HG03103 (cell line): ENCODE measurements at regions not wholly inside any gene's neighbourhood (a gene's known extent, or its start where the extent isn't known, plus 50 kb on each side); places are given as distances from the start of the nearest gene placed in this dataset.
"Not testable (repeated sequence)": the region's sequence is repeated elsewhere in the genome, so short reads cannot be mapped to it uniquely, and the experiment has no call there.

ENCODE experiments used
- ATAC-seq: cut with Tn5 transposase; IDR thresholded peaks from one replicate; pipeline ENCODE4 v1.9.1; 2021; ENCODE audit warnings: low read depth; ENCODE audit not compliant: unreplicated experiment

DNA sequence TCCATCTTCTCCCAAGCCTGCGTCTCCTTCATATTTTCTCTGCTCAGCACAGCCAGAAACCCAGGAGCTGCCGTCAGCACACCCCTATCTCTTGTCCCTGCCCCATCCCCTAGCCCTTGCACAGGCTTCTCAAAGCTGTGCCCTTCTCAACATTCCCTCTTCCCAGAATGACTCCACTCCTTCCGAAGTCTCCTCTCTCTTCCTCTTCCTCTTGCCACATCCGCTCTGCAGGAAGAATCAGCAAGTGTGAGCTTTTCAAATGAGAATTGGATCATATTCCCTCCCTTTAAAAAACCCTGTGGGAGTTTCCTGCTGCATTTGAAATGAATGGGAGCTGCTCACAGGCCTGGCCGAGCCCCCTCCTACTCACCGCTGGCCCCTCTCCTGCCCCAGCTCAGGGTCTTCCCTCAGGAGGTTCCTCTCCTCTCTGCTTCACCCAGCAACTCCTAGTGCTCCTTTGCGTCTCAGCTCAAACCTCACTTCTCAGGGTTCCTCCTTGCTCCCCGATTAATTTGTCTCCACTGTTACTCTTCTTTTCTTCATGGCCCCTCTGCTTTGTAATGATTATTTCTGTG is 528.5 kb upstream of the CCDC196 start:
- ATAC-seq = no peak

DNA sequence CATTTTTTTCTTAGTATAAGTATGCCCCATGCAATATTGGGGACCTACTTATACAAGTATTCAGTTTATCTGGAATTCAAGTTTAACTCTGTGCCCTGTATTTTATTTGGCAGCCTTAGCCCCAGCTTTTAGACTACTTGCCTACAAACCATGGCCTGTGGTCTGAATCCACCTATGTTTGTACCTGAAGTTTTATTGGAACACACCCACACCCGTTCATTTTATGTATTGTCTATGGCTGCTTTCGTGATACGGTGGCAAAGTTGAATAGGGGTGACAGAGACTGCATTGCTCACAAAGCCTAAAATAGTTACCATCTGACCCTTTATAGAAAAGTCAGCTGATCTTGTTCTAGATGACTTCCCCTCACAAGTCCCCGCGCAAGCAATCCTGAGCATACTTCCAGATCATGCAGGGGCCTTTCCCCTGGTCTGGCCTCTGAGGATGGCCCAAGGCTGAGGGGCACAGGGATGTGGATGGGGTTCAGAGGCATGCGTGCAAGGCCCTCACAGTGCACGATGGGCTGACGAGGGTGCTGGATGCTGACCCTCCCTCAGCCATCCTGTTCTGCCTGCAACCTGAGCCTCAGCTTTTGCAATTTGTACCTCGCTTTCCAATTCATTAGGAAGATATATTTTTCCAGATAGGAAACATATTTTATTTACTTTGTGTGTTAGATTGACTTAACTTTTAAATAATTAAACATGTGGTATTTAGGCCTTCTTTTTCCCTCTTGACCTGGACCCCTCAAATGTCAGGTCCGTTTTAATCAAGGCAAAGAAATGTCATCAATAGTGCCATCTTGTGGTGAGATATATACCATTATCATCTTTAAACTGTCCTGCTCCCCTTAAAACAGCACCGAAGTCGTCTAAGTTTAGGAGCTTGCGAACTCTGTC is 527.3 kb upstream of the CCDC196 start:
- ATAC-seq = no peak

DNA sequence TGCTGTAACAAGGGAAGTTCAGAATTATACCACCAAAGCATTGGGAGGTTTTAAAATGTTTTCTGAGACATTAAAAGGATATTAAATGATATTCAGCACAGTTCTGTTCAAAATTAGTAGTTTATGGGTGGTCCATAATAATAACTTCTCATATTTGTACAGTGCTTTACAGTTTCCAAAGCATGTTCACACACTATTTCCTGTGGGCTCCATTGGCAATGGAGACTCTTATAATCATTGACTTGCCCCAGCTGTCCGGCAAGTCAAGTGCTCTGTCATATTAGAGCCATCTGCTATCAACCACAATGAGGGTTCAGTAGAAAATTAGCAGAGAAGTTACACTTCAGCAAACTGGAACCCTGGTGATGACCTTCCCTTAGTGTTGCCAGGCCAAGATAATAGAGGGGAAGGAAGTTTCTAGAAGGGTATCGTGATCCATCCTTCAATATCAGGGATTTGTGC is 526.6 kb upstream of the CCDC196 start:
- no peak for ATAC-seq

DNA sequence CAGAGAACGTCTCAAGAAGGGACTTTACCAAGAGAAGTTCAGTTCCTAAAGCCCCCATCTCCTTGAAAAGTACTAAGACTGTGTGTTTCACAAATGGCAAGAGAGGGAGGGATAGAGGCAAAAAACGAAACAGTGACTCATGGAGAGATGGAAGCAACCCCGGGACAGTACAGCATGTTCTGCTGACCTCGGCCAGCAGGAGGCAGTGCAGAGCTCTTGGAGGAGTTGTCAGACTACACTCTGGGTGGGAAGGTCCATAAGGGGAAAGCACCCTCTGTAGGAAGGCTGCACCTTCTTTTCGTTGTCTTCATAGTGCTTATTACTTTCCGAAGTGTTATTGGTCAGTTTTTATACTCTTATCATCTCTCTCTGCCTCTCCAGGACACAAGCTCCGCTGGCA is 525.2 kb upstream of the CCDC196 start:
- peak; percentile 54 for ATAC-seq

DNA sequence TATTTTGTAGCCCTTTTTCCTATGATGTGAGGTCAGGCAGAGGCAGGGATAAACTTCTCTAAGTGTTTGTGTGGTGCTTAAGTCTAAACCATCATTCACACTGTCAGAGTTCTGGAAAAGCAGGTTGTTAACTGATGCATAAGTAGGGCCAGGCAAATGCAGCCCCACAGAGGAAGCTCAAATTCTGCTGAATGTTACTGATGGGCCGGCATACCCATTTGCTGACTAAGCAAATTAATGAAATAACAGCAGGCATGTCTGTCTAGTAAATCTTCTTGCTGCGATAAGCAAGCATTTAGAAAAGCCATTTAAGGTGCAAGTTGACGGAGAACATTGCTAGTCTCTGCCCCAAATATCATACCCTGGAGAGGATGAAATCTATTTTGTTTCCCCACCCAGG is 523.2 kb upstream of the CCDC196 start:
- no peak for ATAC-seq

DNA sequence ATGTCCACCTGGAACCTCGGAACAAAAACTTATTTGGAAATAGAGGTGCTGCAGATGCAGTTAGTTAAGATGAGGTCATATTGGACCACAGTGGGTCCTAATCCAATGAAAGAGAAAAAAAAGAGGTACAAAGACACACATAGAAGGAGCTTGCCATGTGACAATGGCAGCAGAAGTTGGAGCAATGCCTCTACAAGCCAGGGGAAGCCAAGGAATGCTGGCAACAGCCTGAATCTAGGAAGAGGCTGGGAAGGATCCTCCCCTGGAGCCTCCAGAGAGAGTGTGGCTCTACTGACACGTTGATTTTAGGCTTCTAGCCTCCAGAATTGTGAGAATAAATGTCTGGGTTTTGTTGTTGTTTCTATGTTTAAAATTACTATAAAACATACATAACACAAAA is 521.8 kb upstream of the CCDC196 start:
- ATAC-seq = no peak

DNA sequence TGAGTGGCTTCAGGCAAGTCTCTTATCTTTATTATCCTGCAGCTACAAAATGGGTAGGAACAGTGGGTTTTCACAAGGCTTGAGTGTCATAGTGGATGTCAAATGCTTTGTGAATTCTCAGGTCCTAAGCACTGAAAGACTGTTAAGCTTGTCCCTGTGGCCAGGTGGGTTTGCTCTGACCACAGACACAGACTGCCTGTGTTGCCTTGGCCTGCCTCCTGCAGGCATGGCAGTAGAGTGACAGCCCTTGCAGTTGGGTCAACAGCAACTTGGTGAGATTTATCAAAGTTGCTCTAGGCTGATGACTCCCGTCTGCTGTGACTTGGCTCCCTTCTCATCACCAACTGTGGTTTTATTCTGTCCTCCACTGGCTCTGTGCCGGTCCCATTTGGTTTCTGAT is 520.0 kb upstream of the CCDC196 start:
- no peak for ATAC-seq

DNA sequence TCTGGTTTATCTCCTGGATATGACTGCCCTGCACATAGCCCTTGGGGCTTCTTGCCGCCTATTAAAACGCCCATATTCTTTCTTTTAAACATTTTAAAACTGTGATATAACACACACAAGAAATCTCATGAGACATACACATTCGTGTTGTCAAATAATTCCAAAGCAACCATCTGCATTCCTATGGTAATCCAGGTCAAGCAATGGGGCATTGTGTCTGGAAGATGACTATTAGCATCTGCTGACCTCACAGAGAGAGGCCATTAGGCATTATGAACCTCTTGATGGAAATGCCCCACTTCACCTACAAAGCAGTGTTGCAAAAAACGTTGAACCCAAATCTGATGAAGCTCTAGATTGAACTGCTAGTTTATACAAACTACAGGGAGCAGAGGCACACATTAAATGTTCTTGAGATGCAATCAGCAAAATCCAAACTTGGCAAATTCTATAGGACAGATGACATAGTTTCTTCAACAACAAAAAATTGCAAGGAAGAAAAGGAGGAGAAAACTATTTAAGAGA is 513.8 kb upstream of the CCDC196 start:
- no peak for ATAC-seq

DNA sequence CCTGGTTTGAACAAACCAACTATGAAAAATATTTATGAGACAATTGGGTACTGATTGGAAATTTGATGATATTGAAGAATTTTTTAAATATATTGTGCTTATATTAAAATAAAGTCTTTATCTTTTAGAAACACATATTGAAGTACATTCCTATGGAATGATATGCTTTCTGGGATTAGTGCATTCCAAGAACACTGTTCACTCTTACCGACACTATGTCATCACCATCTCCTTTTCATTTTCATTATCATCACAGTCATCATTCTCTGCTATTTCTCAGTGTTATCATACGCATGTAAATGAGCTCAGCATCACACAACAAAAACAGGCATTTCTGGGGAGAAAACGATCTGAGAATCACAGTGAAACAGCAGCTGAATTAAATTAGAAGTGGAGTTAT is 513.3 kb upstream of the CCDC196 start:
- no peak for ATAC-seq

DNA sequence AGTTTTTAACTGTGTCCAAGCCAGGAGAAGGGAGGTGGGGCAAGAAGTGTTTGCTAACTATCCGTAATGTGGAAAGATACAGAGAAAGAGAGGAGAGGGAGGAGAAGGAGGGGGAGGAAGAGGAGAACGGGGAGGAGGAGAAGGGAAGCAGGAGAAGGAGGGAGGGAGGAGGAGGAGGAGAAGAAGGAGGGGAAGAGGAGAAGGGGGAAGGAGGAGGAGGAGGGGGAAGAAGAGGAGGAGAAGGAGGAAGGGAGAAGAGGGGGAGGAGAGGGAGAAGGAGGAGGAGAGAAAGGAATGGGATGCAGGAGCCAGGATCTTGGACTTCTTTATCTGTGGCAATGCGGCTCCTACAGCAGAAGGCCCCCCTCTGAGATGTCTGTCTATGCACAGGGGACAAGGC is 510.3 kb upstream of the CCDC196 start:
- ATAC-seq = no peak

DNA sequence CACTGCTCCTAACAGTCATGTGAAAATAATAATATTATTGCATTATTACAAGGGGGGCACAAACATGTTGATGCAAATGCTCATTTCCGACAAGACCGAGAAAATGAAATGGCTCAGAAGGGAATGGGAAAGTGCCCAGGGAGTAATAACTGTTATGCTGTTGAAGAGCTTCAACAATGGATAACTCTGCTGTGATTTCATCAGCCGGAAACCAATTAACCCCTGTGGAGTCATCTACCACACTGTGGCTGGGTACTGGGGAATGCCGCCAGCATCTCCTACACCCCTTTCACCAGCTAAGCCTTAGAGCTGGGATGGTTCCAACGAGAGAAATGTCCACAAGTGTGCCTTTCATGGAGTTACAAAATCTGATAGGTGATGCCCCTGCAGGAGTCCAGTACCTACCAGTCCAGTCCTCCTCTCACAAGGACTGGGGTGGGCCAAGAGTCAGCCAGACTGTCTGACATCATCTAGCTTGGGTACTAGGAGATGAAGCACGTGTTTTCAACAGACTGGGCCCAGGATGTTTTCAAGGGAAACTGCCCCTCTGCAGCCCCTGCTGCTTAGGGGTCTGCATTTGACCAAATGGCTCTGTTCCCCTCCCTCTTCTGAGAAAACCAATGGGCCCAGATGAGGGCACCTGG is 509.3 kb upstream of the CCDC196 start:
- ATAC-seq = no peak

DNA sequence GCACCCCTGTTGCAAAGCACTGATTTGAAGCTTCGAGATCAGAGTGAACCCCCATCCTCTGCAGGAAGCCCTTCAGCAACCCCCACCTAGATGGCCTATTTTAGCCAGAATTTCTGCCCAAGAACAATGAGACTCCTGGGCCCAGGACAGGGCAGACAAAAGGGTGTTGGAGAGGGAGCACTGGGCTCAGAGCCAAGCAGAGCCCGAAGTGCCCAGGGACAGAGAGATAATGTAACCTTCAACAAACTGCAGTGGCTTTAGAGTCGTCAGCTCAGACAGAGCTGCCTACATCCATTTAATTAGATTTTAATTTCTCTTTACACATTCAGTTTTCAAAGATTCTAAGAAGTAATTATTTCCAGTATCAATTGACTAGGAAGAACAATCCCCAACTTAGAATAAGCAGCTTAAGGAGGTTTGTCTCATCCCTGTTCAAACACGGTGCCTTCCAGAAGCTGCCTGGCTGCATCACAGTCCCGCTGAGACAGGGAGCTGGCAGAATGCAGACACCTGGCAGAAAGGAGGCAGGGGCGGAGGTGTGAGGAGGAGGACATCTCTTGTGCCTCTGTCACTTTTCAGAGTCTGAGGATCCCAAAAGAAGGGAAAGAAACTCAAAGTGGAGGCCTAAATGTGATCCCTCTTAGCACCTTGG is 504.9 kb upstream of the CCDC196 start:
- no peak for ATAC-seq

DNA sequence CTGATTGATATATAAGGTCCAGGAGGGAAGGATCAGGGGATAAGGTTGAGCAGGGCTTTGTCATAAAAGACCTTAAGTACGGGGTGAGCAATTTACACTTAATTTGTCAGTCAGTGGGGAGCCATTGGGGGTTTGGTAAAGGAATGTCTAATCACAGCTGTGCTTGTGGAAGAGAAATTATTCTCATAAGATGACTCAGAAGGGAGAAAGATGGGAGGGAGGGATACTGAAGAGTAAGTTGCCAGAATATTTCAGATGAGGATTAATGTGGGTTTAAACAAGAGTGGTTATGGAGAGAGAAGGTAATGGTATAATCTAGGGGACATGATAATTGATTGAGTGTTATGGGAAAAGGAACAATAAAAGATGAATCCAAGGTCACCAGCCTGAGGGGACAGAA is 500.1 kb upstream of the CCDC196 start:
- no peak for ATAC-seq

DNA sequence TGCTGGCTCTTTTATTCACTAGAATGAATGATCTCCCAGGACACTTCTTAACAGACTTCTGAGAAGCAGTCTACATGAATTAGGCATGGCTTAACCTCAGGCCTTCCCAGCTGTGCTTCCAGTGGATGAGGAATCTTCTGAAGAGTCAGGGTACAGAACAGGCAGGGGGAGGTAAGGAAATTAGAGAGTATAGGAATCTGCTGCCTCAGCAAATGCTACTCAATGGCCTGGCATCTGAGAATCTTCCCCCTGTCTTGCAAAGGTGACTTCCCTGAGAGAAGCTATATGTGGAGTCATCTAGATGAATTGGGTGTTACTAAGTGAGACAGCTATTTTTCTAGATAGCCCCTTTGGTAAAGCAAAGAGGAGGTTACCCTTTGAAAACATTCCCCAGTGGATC is 496.2 kb upstream of the CCDC196 start:
- ATAC-seq = no peak

DNA sequence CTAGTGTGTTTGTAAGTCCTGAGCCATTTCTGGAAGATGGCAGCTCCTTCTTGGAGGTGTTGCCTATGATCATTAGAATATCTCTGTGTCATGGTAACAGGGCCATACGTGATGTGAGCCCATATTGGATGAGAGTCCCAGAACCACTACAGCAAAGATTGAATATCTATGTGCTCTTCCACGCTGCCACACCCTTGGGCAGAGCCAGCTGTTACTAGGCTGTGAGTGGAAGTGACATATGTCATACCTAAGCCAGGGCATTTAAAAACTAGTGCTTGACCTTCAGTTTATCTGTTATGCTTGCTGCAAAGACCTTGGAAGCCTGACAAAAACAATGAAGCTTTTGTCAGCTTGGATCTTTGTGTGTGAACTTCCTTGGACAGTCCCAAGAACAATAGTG is 495.1 kb upstream of the CCDC196 start:
- no peak for ATAC-seq

DNA sequence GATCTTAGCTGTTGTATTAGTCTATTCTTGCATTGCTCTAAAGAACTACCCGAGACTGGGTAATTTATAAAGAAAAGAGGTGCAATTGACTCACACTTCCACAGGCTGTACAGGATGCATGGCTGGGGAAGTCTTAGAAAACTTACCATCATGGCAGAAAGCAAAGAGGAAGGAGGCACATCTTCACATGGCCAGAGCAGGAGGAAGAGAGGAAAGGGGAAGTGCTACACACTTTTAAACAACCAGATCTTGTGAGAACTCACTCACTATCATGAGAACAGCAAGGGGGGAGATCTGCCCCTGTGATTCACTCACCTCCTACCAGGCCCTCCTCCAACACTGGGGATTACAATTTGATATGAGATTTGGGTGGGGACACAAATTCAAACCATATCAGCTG is 494.2 kb upstream of the CCDC196 start:
- not testable (repeated sequence) for ATAC-seq

DNA sequence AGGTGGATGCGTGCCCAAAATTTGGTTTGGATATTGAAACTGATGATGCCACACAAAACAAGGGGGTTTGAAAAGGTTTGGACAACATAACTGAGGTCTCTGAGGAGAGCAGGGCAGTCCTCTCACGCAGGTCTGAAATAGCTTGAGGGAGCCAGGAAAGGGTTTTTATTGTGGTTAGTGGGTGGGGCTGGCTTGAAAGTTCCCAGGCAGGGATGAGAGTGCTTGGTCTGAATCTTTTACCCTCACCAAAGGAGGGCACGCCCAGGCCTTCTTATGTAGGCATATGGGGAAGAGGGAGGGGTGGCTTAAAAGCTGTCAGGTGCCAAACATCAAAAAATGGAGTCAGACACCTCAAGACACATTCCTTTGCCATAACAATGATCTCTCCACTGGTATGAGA is 493.1 kb upstream of the CCDC196 start:
- no peak for ATAC-seq

DNA sequence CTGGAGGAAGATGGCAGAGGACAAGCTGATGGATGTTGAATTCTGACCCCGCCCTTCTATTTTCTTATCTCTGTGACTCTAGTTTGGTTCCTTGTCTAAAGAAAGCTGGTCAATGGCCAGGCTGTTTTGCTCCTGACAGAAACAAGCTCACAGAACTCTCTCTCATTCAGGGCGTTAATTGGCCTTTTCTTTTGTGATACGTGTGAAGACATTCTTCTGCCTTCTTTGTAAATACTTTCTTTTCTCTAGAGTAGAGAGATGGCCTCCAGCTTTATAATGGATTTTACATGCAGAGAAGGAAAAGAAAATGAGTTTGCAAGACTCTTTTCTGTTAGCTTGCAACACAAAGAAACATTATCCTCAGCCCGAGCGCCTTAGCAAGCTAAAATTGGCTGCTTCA is 492.2 kb upstream of the CCDC196 start:
- ATAC-seq = no peak

DNA sequence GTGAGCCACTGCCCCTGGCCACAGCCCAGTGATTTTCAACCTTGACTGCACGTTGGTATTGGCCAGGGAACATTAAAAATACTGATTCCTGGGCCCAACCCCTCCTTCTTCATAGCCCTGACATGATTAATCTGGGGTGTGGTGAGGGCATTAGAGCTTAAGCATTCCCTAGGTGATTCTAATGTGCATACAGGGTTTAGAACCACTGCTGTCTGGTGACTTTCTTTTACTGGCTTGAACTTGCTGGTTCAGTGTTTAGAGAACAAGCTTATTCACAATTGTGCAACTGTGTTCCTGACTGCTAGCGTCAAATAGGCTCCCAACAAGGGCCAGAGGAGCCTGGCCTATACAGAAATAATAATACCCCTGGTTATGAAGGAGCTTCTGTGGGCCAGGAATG is 488.8 kb upstream of the CCDC196 start:
- ATAC-seq = no peak

DNA sequence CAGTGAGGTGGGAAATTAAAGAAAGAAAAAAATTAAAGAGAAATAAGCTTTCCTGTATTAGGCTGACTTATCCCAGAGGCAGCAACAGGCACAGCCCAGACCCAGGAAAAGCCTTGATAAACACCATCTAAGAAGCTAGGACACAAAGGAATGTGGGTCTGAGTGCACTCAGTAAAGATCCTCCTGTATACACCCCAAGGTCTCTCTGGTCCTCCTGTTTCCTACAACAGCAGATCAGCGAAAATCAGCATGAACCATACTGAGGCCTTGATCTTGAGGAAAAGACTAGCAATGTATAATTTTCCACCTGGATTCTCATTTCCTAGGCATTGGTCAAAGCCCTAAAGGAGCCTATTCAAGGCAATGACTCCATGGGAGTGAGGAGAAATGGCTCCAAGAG is 486.3 kb upstream of the CCDC196 start:
- no peak for ATAC-seq

DNA sequence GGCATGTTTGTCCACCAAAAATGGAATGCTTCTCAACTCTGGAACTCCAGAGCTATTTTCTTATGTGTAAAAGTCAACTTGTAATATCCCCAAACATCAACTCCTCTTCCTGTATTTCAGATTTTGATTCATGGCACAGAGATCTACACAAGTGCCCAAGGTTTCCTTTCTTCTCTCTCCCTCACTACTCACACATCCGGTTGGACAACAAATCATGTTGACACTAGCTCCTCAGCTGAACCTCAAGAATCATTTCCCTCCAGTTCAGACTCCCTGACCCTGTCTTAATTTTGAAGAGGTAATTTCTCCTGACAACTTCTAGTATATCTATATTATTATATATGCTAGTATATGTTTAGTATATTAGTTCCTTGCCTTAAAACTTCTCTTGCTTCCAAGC is 485.4 kb upstream of the CCDC196 start:
- ATAC-seq = no peak
